ENCODE measurements at regions not wholly inside any gene's neighbourhood (a gene's known extent, or its start where the extent isn't known, plus 50 kb on each side); places are given as distances from the start of the nearest gene placed in this dataset.

- TF ChIP-seq ZBTB33 (IDR thresholded peaks at IDR 0.05; ENCODE audit: extremely low read depth, insufficient replicate concordance, low read length) (no peak), ATF3 (IDR thresholded peaks at IDR 0.05) (no peak), TCF7L2 (IDR thresholded peaks at IDR 0.05; ENCODE audit: borderline replicate concordance, extremely low read depth, insufficient read depth, insufficient read length) (no peak), JUND (IDR thresholded peaks at IDR 0.05) (no peak), YY1 (IDR thresholded peaks at IDR 0.05; ENCODE audit: extremely low read depth, insufficient replicate concordance, low read depth, low read length) (no peak)
Observed at GRCh38 chrX:20521222-20521621, 254.5 kb upstream of the RPS6KA3 start (continued).

- Histone ChIP-seq H3K27me3 (ENCODE audit: insufficient read depth, low read length) (no peaks in the 10 kb centered on the region), H3K9me3 (ENCODE audit: control insufficient read depth in 1 of 2, insufficient read depth in 1 of 2, low read depth in 1 of 2, low read length in 2 of 2) (peaks cover 0 to 3% of the 10 kb centered on the region in 2 experiments; a peak in 1 of 4 replicates), H4K20me1 (ENCODE audit: insufficient read depth) (no peaks in the 10 kb centered on the region), H3K79me2 (ENCODE audit: insufficient read depth, low read length) (no peaks in the 10 kb centered on the region), H3K4me3 (replicated peaks in 1 of 2; ENCODE audit: low read depth in 1 of 2, low read length in 2 of 2) (no peak overlapping the region), H2AFZ (ENCODE audit: low read depth, low read length, poor library complexity, severe bottlenecking) (no peak overlapping the region), H3K36me3 (ENCODE audit: control insufficient read depth in 1 of 2, insufficient read depth in 2 of 2, low read length in 2 of 2) (no peaks in the 10 kb centered on the region), H3K9me2 (ENCODE audit: insufficient read depth) (no peaks in the 10 kb centered on the region), H3K4me2 (ENCODE audit: low read length) (no peak overlapping the region), H3K27ac (ENCODE audit: low read depth, low read length) (no peak overlapping the region), H3K9ac (ENCODE audit: low read length) (no peak overlapping the region), H3K4me1 (ENCODE audit: control insufficient read depth in 1 of 2, insufficient read depth in 2 of 2, low read length in 2 of 2) (peaks cover 19 to 47% of the 10 kb centered on the region in 2 experiments)
- TF ChIP-seq ZFX (IDR thresholded peaks at IDR 0.05), result no peak
- no peak for TF ChIP-seq TCF7L2 (IDR thresholded peaks at IDR 0.05; ENCODE audit: borderline replicate concordance, extremely low read depth, insufficient read depth, insufficient read length)
- TF ChIP-seq ATF3 (IDR thresholded peaks at IDR 0.05), result no peak
- no peak for TF ChIP-seq EZH2phosphoT487 (IDR thresholded peaks at IDR 0.05; ENCODE audit: borderline replicate concordance)
- TF ChIP-seq YY1 (IDR thresholded peaks at IDR 0.05; ENCODE audit: extremely low read depth, insufficient replicate concordance, low read depth, low read length), result no peak
- TF ChIP-seq SP1 (IDR thresholded peaks at IDR 0.05; ENCODE audit: low read depth), result no peak
- TF ChIP-seq ZNF274 (IDR thresholded peaks at IDR 0.05; ENCODE audit: low read depth, low read length), result no peak
- no TSS peak for BruUV-seq (replicated peaks)
- DNase-seq (ENCODE audit: low read depth, low spot score), result no peak
- intact Hi-C loops (cut with micrococcal nuclease), result loop anchor here (10.0 kb wide), 2 partner anchors 265 to 1455 kb away; no protein-coding TSS in a partner anchor
- CTCF ChIA-PET, result no interaction called here
- RAD21 ChIA-PET (ENCODE audit: low non-redundant PET in 1 of 2, low total read pairs in 2 of 2, uncharacterized antibody in 2 of 2, unreplicated experiment in 2 of 2), result no interaction called here
- no peak for ATAC-seq
- POLR2A ChIA-PET, result no interaction called here
Observed at GRCh38 chrX:20519826-20520225, 253.1 kb upstream of the RPS6KA3 start.
